OCI-LY7 (cell line): ENCODE measurements at regions not wholly inside any gene's neighbourhood (a gene's known extent, or its start where the extent isn't known, plus 50 kb on each side); places are given as distances from the start of the nearest gene placed in this dataset.

ENCODE experiments used
- EZH2phosphoT487 ChIP-seq: fragments of 200-600 bp; sonication (generic); IDR thresholded peaks from 2 replicates; pipeline ENCODE4 v1.6.1; 2018; ENCODE audit warnings: low read depth, borderline replicate concordance, mild to moderate bottlenecking, mixed run types, antibody characterized with exemption, low read length, moderate library complexity, mixed read lengths
- TF ChIP-seq, protein P1 (sequence below): fragments of 200-600 bp; sonication (generic); conservative IDR thresholded peaks from 2 replicates; pipeline ENCODE4 v1.5.1; 2014; ENCODE audit warnings: mild to moderate bottlenecking, antibody characterized with exemption, low read length, moderate library complexity, mixed read lengths

- TF ChIP-seq, protein P1, sequence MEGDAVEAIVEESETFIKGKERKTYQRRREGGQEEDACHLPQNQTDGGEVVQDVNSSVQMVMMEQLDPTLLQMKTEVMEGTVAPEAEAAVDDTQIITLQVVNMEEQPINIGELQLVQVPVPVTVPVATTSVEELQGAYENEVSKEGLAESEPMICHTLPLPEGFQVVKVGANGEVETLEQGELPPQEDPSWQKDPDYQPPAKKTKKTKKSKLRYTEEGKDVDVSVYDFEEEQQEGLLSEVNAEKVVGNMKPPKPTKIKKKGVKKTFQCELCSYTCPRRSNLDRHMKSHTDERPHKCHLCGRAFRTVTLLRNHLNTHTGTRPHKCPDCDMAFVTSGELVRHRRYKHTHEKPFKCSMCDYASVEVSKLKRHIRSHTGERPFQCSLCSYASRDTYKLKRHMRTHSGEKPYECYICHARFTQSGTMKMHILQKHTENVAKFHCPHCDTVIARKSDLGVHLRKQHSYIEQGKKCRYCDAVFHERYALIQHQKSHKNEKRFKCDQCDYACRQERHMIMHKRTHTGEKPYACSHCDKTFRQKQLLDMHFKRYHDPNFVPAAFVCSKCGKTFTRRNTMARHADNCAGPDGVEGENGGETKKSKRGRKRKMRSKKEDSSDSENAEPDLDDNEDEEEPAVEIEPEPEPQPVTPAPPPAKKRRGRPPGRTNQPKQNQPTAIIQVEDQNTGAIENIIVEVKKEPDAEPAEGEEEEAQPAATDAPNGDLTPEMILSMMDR, result no peak
- TF ChIP-seq EZH2phosphoT487, result no peak
Measured at GRCh38 chr3:180316321-180316720, 279.6 kb upstream of the PEX5L start.
